Keratinocyte (primary cell): ENCODE measurements at regions not wholly inside any gene's neighbourhood (a gene's known extent, or its start where the extent isn't known, plus 50 kb on each side); places are given as distances from the start of the nearest gene placed in this dataset.

Source experiments
- DNase-seq: peaks from one replicate; pipeline ENCODE4 v3.0.0-alpha.2; 2011; ENCODE audit warnings: low read depth, missing footprints, low spot score
- FAIRE-seq: peaks from 2 replicates; lab custom pipeline; 2011; peaks lifted over from hg19 to GRCh38; lab: Jason Lieb, UNC
- H2AFZ ChIP-seq: 2 replicates; pipeline ENCODE4 v1.6.0; 2012; ENCODE audit warnings: low read length, control low read depth, inconsistent platforms; ENCODE audit not compliant: control insufficient read depth
- H3K27ac ChIP-seq: 2 replicates; pipeline ENCODE4 v1.5.1; 2011; ENCODE audit warnings: low read length; ENCODE audit not compliant: control insufficient read depth, insufficient read depth
- H3K27me3 ChIP-seq: 3 replicates; pipeline ENCODE4 v1.6.0; 2011; ENCODE audit warnings: low read length; ENCODE audit not compliant: control insufficient read depth, insufficient read depth; ENCODE audit errors: extremely low read depth
- H3K36me3 ChIP-seq, 2 experiments: 2 replicates in 1 of 2; 3 replicates in 1 of 2; pipeline ENCODE4 v1.5.1; 2011; ENCODE audit warnings: low read length in 2 of 2, mild to moderate bottlenecking in 1 of 2; ENCODE audit not compliant: control insufficient read depth in 2 of 2, insufficient read depth in 2 of 2; ENCODE audit errors: extremely low read depth in 1 of 2
- H3K4me1 ChIP-seq: 3 replicates; pipeline ENCODE4 v1.5.1; 2011; ENCODE audit warnings: low read length; ENCODE audit not compliant: control insufficient read depth, insufficient read depth; ENCODE audit errors: extremely low read depth
- H3K4me2 ChIP-seq: 3 replicates; pipeline ENCODE4 v1.6.0; 2011; ENCODE audit warnings: low read depth, low read length; ENCODE audit not compliant: control insufficient read depth, insufficient read depth; ENCODE audit errors: extremely low read depth
- H3K4me3 ChIP-seq, 3 experiments: fragments of 200-600 bp in 1 of 3; sonication (generic) in 1 of 3; 2 replicates in 2 of 3; 3 replicates in 1 of 3; pipeline ENCODE4 v1.5.1; 2011 to 2016; ENCODE audit warnings: low read length in 3 of 3, mild to moderate bottlenecking in 3 of 3, control low read depth in 2 of 3, inconsistent platforms in 1 of 3, low read depth in 1 of 3, mixed read lengths in 1 of 3, mixed run types in 1 of 3, moderate library complexity in 1 of 3; ENCODE audit not compliant: control insufficient read depth in 2 of 3, insufficient read depth in 2 of 3; ENCODE audit errors: extremely low read depth in 1 of 3
- H3K79me2 ChIP-seq: 2 replicates; pipeline ENCODE4 v1.6.0; 2012; ENCODE audit warnings: low read length; ENCODE audit not compliant: control insufficient read depth, insufficient read depth
- H3K9ac ChIP-seq: 3 replicates; pipeline ENCODE4 v1.6.0; 2011; ENCODE audit warnings: low read length; ENCODE audit not compliant: control insufficient read depth, insufficient read depth; ENCODE audit errors: extremely low read depth
- H3K9me1 ChIP-seq: 3 replicates; pipeline ENCODE4 v1.6.0; 2011; ENCODE audit warnings: low read length; ENCODE audit not compliant: control insufficient read depth, insufficient read depth; ENCODE audit errors: extremely low read depth
- H3K9me3 ChIP-seq: 2 replicates; pipeline ENCODE4 v1.5.1; 2012; ENCODE audit warnings: low read depth, low read length; ENCODE audit not compliant: control insufficient read depth
- H4K20me1 ChIP-seq: 3 replicates; pipeline ENCODE4 v1.6.0; 2011; ENCODE audit warnings: low read length; ENCODE audit not compliant: control insufficient read depth, insufficient read depth; ENCODE audit errors: extremely low read depth
- EZH2 ChIP-seq: IDR thresholded peaks from one replicate; pipeline ENCODE4 v1.6.1; 2012; ENCODE audit warnings: inconsistent platforms, mild to moderate bottlenecking, low read length, moderate library complexity
- dilution Hi-C: fragments of 300-500 bp; cut with MboI; formaldehyde crosslinking; loops from one replicate; pipeline ENCODE4 v1.7.0; 2020; ENCODE audit warnings: low sequenced_read_pairs; ENCODE audit not compliant: extremely low pct_ligation_motif_present
- TF ChIP-seq, protein P1 (sequence below), 3 experiments: IDR thresholded peaks in 1 of 3; conservative IDR thresholded peaks in 1 of 3; optimal IDR thresholded peaks in 1 of 3; 2 replicates in 2 of 3; 3 replicates in 1 of 3; pipeline versions ENCODE3 to v1.5.1; 2011; ENCODE audit warnings: low read length in 3 of 3, mild to moderate bottlenecking in 3 of 3, moderate library complexity in 2 of 3, control low read depth in 1 of 3, inconsistent platforms in 1 of 3; ENCODE audit not compliant: insufficient read depth in 2 of 3; ENCODE audit errors: extremely low read depth in 1 of 3

DNA sequence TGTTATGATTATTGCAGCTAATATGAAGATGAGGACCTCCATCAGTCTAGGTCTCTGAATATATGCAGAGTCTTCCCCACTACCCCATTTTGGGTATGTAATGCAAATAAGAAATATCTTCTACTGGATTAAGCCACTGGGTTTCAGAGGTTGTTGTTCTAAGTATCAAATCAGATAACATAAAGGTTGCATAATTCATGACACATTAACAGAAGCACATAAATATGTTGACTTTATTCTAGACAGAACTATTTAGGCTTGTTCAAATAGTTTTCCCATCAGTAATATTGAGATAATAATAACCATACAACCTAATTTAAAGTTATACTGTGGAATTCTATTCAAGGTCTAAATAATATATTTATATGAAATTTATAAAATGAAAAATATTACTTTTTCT, 157.1 kb downstream of the ETV1 start:
- dilution Hi-C loops: no loop called here
- no peak for TF ChIP-seq EZH2
- TF ChIP-seq, protein P1, sequence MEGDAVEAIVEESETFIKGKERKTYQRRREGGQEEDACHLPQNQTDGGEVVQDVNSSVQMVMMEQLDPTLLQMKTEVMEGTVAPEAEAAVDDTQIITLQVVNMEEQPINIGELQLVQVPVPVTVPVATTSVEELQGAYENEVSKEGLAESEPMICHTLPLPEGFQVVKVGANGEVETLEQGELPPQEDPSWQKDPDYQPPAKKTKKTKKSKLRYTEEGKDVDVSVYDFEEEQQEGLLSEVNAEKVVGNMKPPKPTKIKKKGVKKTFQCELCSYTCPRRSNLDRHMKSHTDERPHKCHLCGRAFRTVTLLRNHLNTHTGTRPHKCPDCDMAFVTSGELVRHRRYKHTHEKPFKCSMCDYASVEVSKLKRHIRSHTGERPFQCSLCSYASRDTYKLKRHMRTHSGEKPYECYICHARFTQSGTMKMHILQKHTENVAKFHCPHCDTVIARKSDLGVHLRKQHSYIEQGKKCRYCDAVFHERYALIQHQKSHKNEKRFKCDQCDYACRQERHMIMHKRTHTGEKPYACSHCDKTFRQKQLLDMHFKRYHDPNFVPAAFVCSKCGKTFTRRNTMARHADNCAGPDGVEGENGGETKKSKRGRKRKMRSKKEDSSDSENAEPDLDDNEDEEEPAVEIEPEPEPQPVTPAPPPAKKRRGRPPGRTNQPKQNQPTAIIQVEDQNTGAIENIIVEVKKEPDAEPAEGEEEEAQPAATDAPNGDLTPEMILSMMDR (optimal IDR thresholded peaks at IDR 0.05 in 1 of 3, IDR thresholded peaks at IDR 0.05 in 1 of 3, conservative IDR thresholded peaks at IDR 0.05 in 1 of 3; ENCODE audit: extremely low read depth in 1 of 3, insufficient read depth in 2 of 3, low read length in 3 of 3): no peak

DNA sequence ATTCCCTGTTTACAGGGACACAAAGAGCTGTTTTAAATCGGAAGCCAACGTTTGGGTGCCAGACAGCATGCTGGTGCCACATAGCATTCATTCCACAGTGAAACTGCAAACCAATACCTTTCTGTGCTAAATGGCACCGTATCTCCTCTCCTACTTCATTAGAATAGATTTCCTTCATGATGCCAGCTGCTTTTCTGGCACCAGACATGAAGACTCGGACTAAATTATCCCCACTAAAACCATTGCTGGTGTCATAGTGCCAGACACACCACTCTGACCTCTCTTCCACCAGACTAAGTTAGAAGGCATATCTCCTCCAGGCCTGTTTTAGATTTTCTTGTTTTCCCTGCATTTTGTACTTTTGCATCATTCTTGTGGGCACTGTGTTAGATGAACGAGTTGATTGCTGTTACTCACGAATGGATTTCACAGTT, 155.1 kb downstream of the ETV1 start:
- H3K27ac ChIP-seq: no peak overlapping the region
- H2AFZ ChIP-seq: peak overlapping the region; percentile 56
- H3K9me3 ChIP-seq: no peaks in the 10 kb centered on the region
- no peak overlapping the region for H3K4me3 ChIP-seq
- dilution Hi-C loops: no loop called here
- H3K36me3 ChIP-seq: no peaks in the 10 kb centered on the region
- H4K20me1 ChIP-seq: no peaks in the 10 kb centered on the region
- no peak for TF ChIP-seq EZH2
- TF ChIP-seq, protein P1 (optimal IDR thresholded peaks at IDR 0.05 in 1 of 3, IDR thresholded peaks at IDR 0.05 in 1 of 3, conservative IDR thresholded peaks at IDR 0.05 in 1 of 3; ENCODE audit: extremely low read depth in 1 of 3, insufficient read depth in 2 of 3, low read length in 3 of 3): no peak
- peak overlapping the region; percentile 7 for H3K9ac ChIP-seq
- peak overlapping the region; percentile 25 for H3K4me2 ChIP-seq
- FAIRE-seq: no peak
- DNase-seq: no peak
- H3K27me3 ChIP-seq: no peaks in the 10 kb centered on the region
- no peaks in the 10 kb centered on the region for H3K9me1 ChIP-seq
- peaks cover 5% of the 10 kb centered on the region for H3K4me1 ChIP-seq
- H3K79me2 ChIP-seq: no peaks in the 10 kb centered on the region

More for the DNA sequence above, 157.1 kb downstream of the ETV1 start:
- Histone ChIP-seq H4K20me1 (no peaks in the 10 kb centered on the region), H3K36me3 (no peaks in the 10 kb centered on the region), H3K9ac (no peak overlapping the region), H3K9me1 (no peaks in the 10 kb centered on the region), H3K9me3 (no peaks in the 10 kb centered on the region), H3K27me3 (no peaks in the 10 kb centered on the region), H3K4me2 (no peak overlapping the region), H2AFZ (no peak overlapping the region), H3K79me2 (no peaks in the 10 kb centered on the region), H3K27ac (no peak overlapping the region), H3K4me1 (peaks cover 5% of the 10 kb centered on the region), H3K4me3 (no peak overlapping the region)
- DNase-seq (no peak), FAIRE-seq (no peak)
